GM06990 (cell line): ENCODE measurements at regions not wholly inside any gene's neighbourhood (a gene's known extent, or its start where the extent isn't known, plus 50 kb on each side); places are given as distances from the start of the nearest gene placed in this dataset.

Source experiments
- DNase-seq: peaks from one replicate; pipeline ENCODE4 v3.0.0-alpha.2; 2011; ENCODE audit not compliant: insufficient read length; ENCODE audit errors: extremely low read depth
- H3K27me3 ChIP-seq: replicated peaks from 2 replicates; pipeline ENCODE4 v1.6.0; 2011; ENCODE audit warnings: low read length; ENCODE audit not compliant: control insufficient read depth, insufficient read depth
- H3K36me3 ChIP-seq: 2 replicates; pipeline ENCODE4 v1.5.1; 2011; ENCODE audit warnings: low read length; ENCODE audit not compliant: control insufficient read depth, insufficient read depth
- H3K4me3 ChIP-seq: replicated peaks from 2 replicates; pipeline ENCODE4 v1.5.1; 2011; ENCODE audit warnings: low read depth, mild to moderate bottlenecking, control low read depth, low read length
- CTCF ChIP-seq: IDR thresholded peaks from 2 replicates; pipeline ENCODE4 v1.5.1; 2011; ENCODE audit warnings: low read length, control low read depth, mild to moderate bottlenecking, inconsistent platforms; ENCODE audit not compliant: insufficient read depth, poor library complexity, severe bottlenecking

DNA sequence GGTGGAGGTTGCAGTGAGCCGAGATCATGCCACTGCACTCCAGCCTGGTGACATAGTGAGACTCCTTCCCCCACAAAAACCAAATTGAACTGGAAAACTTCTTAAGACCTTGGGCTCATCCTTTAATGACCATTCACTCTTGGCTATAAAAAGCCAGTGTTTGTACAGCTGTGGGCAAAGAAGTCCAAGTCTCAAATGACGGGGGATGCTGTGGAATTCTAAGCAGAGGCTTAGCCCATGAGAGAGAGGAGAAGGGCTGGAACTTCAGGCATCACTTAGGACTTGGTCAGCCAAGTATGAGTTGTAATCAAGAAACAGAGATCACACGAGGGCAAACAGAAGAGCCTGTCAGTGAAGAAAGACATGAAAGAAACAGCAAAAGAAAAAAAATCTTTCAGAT, 79.3 kb upstream of the POU3F3 start:
- no peak for TF ChIP-seq CTCF
- no peak for DNase-seq
- no peak overlapping the region for H3K4me3 ChIP-seq
- H3K36me3 ChIP-seq = no peaks in the 10 kb centered on the region
- H3K27me3 ChIP-seq = no peaks in the 10 kb centered on the region

DNA sequence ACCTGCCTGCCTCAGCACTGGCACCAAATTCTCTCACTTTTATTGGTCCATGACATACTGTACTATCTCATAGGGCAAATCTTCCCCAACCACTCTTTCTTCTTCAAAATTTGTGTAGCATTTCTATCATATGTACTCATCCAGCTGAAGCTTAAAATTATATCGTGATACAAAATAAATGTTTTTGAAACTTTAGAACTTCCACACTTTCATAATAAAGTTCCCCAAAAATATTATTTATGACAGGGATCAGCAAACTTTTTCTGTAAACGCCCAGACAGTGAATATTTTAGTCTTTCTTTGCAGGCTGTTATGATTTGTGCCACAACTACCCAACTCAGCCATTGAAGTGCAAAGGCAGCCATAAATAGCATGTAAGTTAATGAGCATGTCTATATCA, 76.2 kb upstream of the POU3F3 start:
- H3K27me3 ChIP-seq = no peaks in the 10 kb centered on the region
- no peaks in the 10 kb centered on the region for H3K36me3 ChIP-seq
- no peak for DNase-seq
- H3K4me3 ChIP-seq = no peak overlapping the region
- no peak for TF ChIP-seq CTCF

- Histone ChIP-seq H3K27me3 (no peaks in the 10 kb centered on the region), H3K36me3 (no peaks in the 10 kb centered on the region), H3K4me3 (no peak overlapping the region)
- TF ChIP-seq CTCF = no peak
- no peak for DNase-seq
These were observed 72.8 kb upstream of the POU3F3 start for GRCh38 chr2:104781151-104781550.

DNA sequence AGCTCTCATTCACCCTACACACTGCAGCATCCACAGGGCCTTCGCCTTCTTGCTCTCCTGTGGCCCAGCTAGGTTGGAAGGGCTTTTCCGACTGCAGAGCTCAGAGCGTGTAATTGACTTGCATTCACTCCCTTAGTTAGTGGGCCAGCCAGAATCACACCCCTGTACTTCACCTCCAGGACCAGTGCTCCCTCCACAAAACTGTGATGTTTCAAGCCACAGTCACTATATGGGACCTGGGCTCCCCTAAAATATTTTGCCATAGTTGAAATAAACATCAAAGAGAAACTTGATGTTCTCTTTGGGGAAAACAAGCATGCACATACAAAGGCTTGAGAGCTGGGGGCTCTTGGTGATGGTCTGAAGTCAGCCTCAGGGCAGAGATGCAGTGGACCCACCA, 69.7 kb upstream of the POU3F3 start:
- no peak for TF ChIP-seq CTCF
- H3K36me3 ChIP-seq = no peaks in the 10 kb centered on the region
- no peak overlapping the region for H3K4me3 ChIP-seq
- DNase-seq = no peak
- H3K27me3 ChIP-seq = no peaks in the 10 kb centered on the region; the same call in 1 of the 2 replicates

DNA sequence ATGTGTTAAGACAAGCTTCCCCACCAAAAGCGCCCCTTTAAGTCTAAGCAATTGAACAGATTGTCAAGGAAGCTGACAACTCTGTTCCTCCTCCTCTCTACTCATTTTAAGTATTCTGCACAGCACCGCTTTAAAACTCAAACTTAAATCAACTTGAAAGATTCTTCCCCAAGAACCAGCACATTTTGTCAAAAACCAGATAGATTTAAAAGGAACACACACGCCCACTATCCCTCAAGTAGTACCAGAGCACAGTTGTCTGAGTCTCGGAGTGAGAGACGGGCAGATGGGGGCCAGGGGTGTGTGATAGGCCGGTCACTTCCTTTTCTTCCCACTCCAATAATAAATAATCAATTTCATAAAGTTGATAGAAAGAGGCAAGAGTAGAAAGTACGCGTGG, 67.7 kb upstream of the POU3F3 start:
- Histone ChIP-seq H3K4me3 (no peak overlapping the region), H3K36me3 (no peaks in the 10 kb centered on the region), H3K27me3 (no peaks in the 10 kb centered on the region; the same call in 1 of the 2 replicates)
- no peak for DNase-seq
- TF ChIP-seq CTCF = no peak

- DNase-seq = no peak
- Histone ChIP-seq H3K4me3 (no peak overlapping the region), H3K27me3 (no peaks in the 10 kb centered on the region; the same call in 1 of the 2 replicates), H3K36me3 (no peaks in the 10 kb centered on the region)
- TF ChIP-seq CTCF = no peak
These were observed 67.1 kb upstream of the POU3F3 start for GRCh38 chr2:104786821-104787220.
